ENCODE measurements at regions not wholly inside any gene's neighbourhood (a gene's known extent, or its start where the extent isn't known, plus 50 kb on each side); places are given as distances from the start of the nearest gene placed in this dataset.

DNA sequence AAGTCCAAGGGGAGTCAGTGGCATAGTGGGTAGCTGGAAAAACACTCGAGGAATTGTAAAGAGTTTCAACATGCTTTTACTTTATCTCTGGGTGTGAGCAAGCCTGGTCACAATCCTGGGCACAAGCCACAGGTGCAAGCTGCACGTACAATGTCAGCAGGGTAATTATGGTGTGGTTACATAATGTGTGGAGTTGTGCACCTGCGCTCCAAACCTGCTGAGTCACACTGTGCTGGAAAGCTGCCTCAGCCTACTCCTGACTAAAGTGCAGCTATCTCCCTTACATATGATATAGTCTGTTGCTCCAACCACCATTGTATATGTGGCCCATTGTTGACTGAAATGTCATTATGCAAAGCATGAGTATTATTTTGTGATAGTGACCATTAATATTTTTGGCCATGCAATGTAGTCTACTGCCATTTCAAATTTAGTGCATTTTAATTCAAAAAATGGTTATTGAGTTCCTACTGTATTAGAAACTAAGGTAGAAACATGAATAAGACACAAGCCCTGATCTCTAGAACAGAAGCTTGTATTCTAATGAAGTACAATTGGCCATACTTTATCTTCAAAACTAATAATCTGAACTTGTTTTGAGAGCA lies 160.9 kb upstream of the SLC30A5 start:
- Histone ChIP-seq H3K9ac (no peak overlapping the region), H2AFZ (ENCODE audit: low read depth) (no peak overlapping the region), H3K36me3 (replicated peaks in 1 of 2; ENCODE audit: control insufficient read depth in 1 of 2, insufficient read depth in 2 of 2, low read length in 1 of 2) (no peaks in the 10 kb centered on the region), H3K9me3 (no peaks in the 10 kb centered on the region), H3F3A (replicated peaks; ENCODE audit: insufficient read depth) (no peaks in the 10 kb centered on the region), H3K9me2 (no peaks in the 10 kb centered on the region), H3K79me2 (ENCODE audit: insufficient read depth) (no peaks in the 10 kb centered on the region), H4K20me1 (ENCODE audit: insufficient read depth) (no peaks in the 10 kb centered on the region), H3K4me1 (ENCODE audit: control insufficient read depth in 1 of 2, insufficient read depth in 2 of 2, low read depth in 1 of 2, low read length in 1 of 2) (no peaks in the 10 kb centered on the region), H3K27me3 (ENCODE audit: insufficient read depth) (no peaks in the 10 kb centered on the region), H3K27ac (ENCODE audit: low read depth in 2 of 2, low read length in 1 of 2) (no peak overlapping the region), H3K4me3 (ENCODE audit: low read depth in 2 of 2, low read length in 1 of 2) (no peak overlapping the region), H3K4me2 (no peak overlapping the region)
- WGBS (ENCODE audit: low lambda C conversion rate) = 48% methylated on average over 3 of the region's 3 CpGs
- no peak for DNase-seq
- TF ChIP-seq TEAD4 (IDR thresholded peaks at IDR 0.05; ENCODE audit: borderline replicate concordance, insufficient read depth) = no peak
- TF ChIP-seq POLR2AphosphoS5 (IDR thresholded peaks at IDR 0.05; ENCODE audit: low read depth, low read length) = no peak
- TF ChIP-seq CHD2 (IDR thresholded peaks at IDR 0.05; ENCODE audit: low read length, partially characterized antibody) = no peak
- TF ChIP-seq JUND (IDR thresholded peaks at IDR 0.05) = no peak
- TF ChIP-seq, protein P1, sequence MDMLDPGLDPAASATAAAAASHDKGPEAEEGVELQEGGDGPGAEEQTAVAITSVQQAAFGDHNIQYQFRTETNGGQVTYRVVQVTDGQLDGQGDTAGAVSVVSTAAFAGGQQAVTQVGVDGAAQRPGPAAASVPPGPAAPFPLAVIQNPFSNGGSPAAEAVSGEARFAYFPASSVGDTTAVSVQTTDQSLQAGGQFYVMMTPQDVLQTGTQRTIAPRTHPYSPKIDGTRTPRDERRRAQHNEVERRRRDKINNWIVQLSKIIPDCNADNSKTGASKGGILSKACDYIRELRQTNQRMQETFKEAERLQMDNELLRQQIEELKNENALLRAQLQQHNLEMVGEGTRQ (IDR thresholded peaks at IDR 0.05; ENCODE audit: borderline replicate concordance, low read depth, low read length) = no peak
- ChIA-PET CTCF (interaction anchor here (1.4 kb wide), 1 partner anchor 15 kb away, joined by 3 read pairs; no protein-coding TSS in a partner anchor), POLR2A (no interaction called here)

DNA sequence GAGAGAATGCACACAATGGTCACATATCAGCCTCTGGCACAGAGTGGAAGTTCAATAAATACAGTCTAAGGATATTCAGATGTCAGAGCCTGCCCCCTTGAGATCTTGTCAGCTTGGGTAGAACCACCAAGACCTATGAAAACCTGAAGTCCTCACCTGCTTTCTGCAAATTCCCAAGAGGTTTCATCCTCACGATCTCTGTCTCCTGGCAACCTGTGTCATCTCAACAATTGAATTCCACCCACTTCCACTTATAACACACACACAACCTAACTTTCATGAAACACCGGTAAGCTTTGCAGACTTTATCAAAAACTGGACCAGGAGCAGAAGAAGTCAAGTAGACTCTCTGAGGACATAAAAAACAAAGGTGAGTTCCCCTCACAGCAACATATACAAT lies 151.6 kb upstream of the SLC30A5 start:
- H4K20me1 ChIP-seq (ENCODE audit: insufficient read depth) = no peaks in the 10 kb centered on the region
- WGBS (ENCODE audit: low lambda C conversion rate) = 73% methylated on average over 2 of the region's 2 CpGs
- H3K27me3 ChIP-seq (ENCODE audit: insufficient read depth) = no peaks in the 10 kb centered on the region
- H3F3A ChIP-seq (replicated peaks; ENCODE audit: insufficient read depth) = no peaks in the 10 kb centered on the region
- POLR2A ChIA-PET = no interaction called here
- H3K4me1 ChIP-seq (ENCODE audit: control insufficient read depth in 1 of 2, insufficient read depth in 2 of 2, low read depth in 1 of 2, low read length in 1 of 2) = no peaks in the 10 kb centered on the region
- no peak overlapping the region for H2AFZ ChIP-seq (ENCODE audit: low read depth)
- TF ChIP-seq POLR2AphosphoS5 (IDR thresholded peaks at IDR 0.05; ENCODE audit: low read depth, low read length) (no peak), FOSL2 (IDR thresholded peaks at IDR 0.05; ENCODE audit: borderline replicate concordance, low read depth) (no peak), RCOR1 (IDR thresholded peaks at IDR 0.05; ENCODE audit: low read length) (no peak), RAD21 (IDR thresholded peaks at IDR 0.05; ENCODE audit: low read length) (no peak), ELF1 (IDR thresholded peaks at IDR 0.05) (no peak)
- TF ChIP-seq, protein P2, sequence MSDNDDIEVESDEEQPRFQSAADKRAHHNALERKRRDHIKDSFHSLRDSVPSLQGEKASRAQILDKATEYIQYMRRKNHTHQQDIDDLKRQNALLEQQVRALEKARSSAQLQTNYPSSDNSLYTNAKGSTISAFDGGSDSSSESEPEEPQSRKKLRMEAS (IDR thresholded peaks at IDR 0.05; ENCODE audit: low read depth) = no peak
- no peaks in the 10 kb centered on the region for H3K79me2 ChIP-seq (ENCODE audit: insufficient read depth)
- no peak overlapping the region for H3K4me2 ChIP-seq
- CTCF ChIA-PET = no interaction called here
- H3K36me3 ChIP-seq (replicated peaks in 1 of 2; ENCODE audit: control insufficient read depth in 1 of 2, insufficient read depth in 2 of 2, low read length in 1 of 2) = no peaks in the 10 kb centered on the region
- no peak overlapping the region for H3K4me3 ChIP-seq (ENCODE audit: low read depth in 2 of 2, low read length in 1 of 2)
- no peaks in the 10 kb centered on the region for H3K9me2 ChIP-seq
- H3K9ac ChIP-seq = no peak overlapping the region
- no peaks in the 10 kb centered on the region for H3K9me3 ChIP-seq
- H3K27ac ChIP-seq (ENCODE audit: low read depth in 2 of 2, low read length in 1 of 2) = no peak overlapping the region
- no peak for DNase-seq

DNA sequence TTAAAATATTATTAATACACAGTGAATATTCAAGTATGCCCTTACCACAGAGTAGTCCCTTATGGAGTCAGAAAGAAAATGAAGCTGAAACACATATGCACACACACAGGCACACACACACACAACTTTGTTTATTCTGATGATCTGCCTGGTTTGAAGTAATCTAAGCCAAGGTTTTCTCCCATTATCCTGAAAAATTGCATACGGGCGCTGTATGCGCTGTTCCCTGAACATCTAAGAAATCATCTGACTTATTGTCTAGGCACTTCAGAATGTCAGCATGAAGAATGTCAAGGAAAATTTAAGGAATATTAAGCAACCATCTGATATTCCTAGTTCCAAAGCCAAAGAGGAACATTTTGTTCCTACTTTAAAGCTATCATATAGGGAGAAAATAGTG lies 147.1 kb upstream of the SLC30A5 start:
- Histone ChIP-seq H3K27me3 (ENCODE audit: insufficient read depth) (no peaks in the 10 kb centered on the region), H3F3A (replicated peaks; ENCODE audit: insufficient read depth) (no peaks in the 10 kb centered on the region), H3K79me2 (ENCODE audit: insufficient read depth) (no peaks in the 10 kb centered on the region), H3K9ac (no peak overlapping the region), H2AFZ (ENCODE audit: low read depth) (0 out of 2 replicates have a peak overlapping the region, but pooled peaks have one; percentile 18), H3K4me2 (no peak overlapping the region), H3K9me3 (no peaks in the 10 kb centered on the region), H3K4me1 (ENCODE audit: control insufficient read depth in 1 of 2, insufficient read depth in 2 of 2, low read depth in 1 of 2, low read length in 1 of 2) (peaks cover 0 to 14% of the 10 kb centered on the region in 2 experiments; a peak in 2 of 4 replicates), H4K20me1 (ENCODE audit: insufficient read depth) (no peaks in the 10 kb centered on the region), H3K4me3 (ENCODE audit: low read depth in 2 of 2, low read length in 1 of 2) (no peak overlapping the region), H3K36me3 (replicated peaks in 1 of 2; ENCODE audit: control insufficient read depth in 1 of 2, insufficient read depth in 2 of 2, low read length in 1 of 2) (no peaks in the 10 kb centered on the region), H3K27ac (ENCODE audit: low read depth in 2 of 2, low read length in 1 of 2) (no peak overlapping the region), H3K9me2 (no peaks in the 10 kb centered on the region)
- ChIA-PET POLR2A (no interaction called here), CTCF (no interaction called here)
- no peak for DNase-seq
- WGBS (ENCODE audit: low lambda C conversion rate) = 89% methylated on average over 3 of the region's 3 CpGs
- TF ChIP-seq FOSL2 (IDR thresholded peaks at IDR 0.05; ENCODE audit: borderline replicate concordance, low read depth) (no peak), EP300 (IDR thresholded peaks at IDR 0.05; ENCODE audit: borderline replicate concordance in 1 of 2, low read depth in 1 of 2, low read length in 1 of 2) (no peak), TEAD4 (IDR thresholded peaks at IDR 0.05; ENCODE audit: borderline replicate concordance, insufficient read depth) (no peak)
- TF ChIP-seq, protein P2 (IDR thresholded peaks at IDR 0.05; ENCODE audit: low read depth) = no peak
